Trophoblast cell (in vitro differentiated cells and primary cell): ENCODE measurements at regions not wholly inside any gene's neighbourhood (a gene's known extent, or its start where the extent isn't known, plus 50 kb on each side); places are given as distances from the start of the nearest gene placed in this dataset.
"Not testable (repeated sequence)": the region's sequence is repeated elsewhere in the genome, so short reads cannot be mapped to it uniquely, and the experiment has no call there.

Experiments
- DNase-seq, 2 donors: peaks; one replicate each; pipeline ENCODE4 v3.0.0-alpha.2; 2016
- H2AFZ ChIP-seq: 2 replicates; pipeline ENCODE4 v1.6.1; 2013; ENCODE audit warnings: low read length, moderate library complexity, mild to moderate bottlenecking; ENCODE audit not compliant: insufficient read depth, poor library complexity
- H2AK5ac ChIP-seq: 2 replicates; pipeline ENCODE4 v1.6.1; 2013; ENCODE audit warnings: mild to moderate bottlenecking, low read length
- H2BK120ac ChIP-seq: 2 replicates; pipeline ENCODE4 v1.6.1; 2013; ENCODE audit warnings: low read length, mild to moderate bottlenecking, moderate library complexity; ENCODE audit not compliant: insufficient read depth, poor library complexity
- H2BK12ac ChIP-seq: 2 replicates; pipeline ENCODE4 v1.6.1; 2013; ENCODE audit warnings: mild to moderate bottlenecking, low read length, moderate library complexity
- H2BK5ac ChIP-seq: 2 replicates; pipeline ENCODE4 v1.6.1; 2013; ENCODE audit warnings: low read length, low read depth, moderate library complexity, mild to moderate bottlenecking; ENCODE audit not compliant: poor library complexity
- H3K14ac ChIP-seq: 2 replicates; pipeline ENCODE4 v1.6.1; 2013; ENCODE audit warnings: mild to moderate bottlenecking, low read length
- H3K18ac ChIP-seq: 2 replicates; pipeline ENCODE4 v1.6.1; 2013; ENCODE audit warnings: mild to moderate bottlenecking, low read length
- H3K23ac ChIP-seq: 2 replicates; pipeline ENCODE4 v1.6.1; 2013; ENCODE audit warnings: low read length
- H3K27ac ChIP-seq: 2 replicates; pipeline ENCODE4 v1.5.1; 2013; ENCODE audit warnings: low read depth, mild to moderate bottlenecking, inconsistent platforms, low read length, moderate library complexity
- H3K27me3 ChIP-seq: 2 replicates; pipeline ENCODE4 v1.6.1; 2013; ENCODE audit warnings: inconsistent platforms, mild to moderate bottlenecking, low read length, moderate library complexity; ENCODE audit not compliant: insufficient read depth
- H3K36me3 ChIP-seq, 2 experiments: 1 replicate in 1 of 2; 2 replicates in 1 of 2; pipeline ENCODE4 v1.6.1; 2013; ENCODE audit warnings: low read length in 2 of 2, mild to moderate bottlenecking in 2 of 2, moderate library complexity in 1 of 2; ENCODE audit not compliant: insufficient read depth in 2 of 2, control insufficient read depth in 1 of 2
- H3K4ac ChIP-seq: 2 replicates; pipeline ENCODE4 v1.6.1; 2013; ENCODE audit warnings: low read depth, mild to moderate bottlenecking, low read length, moderate library complexity
- H3K4me1 ChIP-seq, 2 experiments: 1 replicate in 1 of 2; 2 replicates in 1 of 2; pipeline ENCODE4 v1.6.1; 2013; ENCODE audit warnings: low read length in 2 of 2, mild to moderate bottlenecking in 2 of 2, moderate library complexity in 1 of 2; ENCODE audit not compliant: insufficient read depth in 2 of 2, control insufficient read depth in 1 of 2
- H3K4me2 ChIP-seq: 2 replicates; pipeline ENCODE4 v1.6.1; 2013; ENCODE audit warnings: inconsistent platforms, mild to moderate bottlenecking, low read length, moderate library complexity
- H3K4me3 ChIP-seq: 2 replicates; pipeline ENCODE4 v1.5.1; 2013; ENCODE audit warnings: mild to moderate bottlenecking, low read depth, low read length, inconsistent platforms
- H3K79me1 ChIP-seq: one replicate; pipeline ENCODE4 v1.6.1; 2013; ENCODE audit warnings: low read length
- H3K79me2 ChIP-seq: 2 replicates; pipeline ENCODE4 v1.6.1; 2013; ENCODE audit warnings: low read length, mild to moderate bottlenecking; ENCODE audit not compliant: control insufficient read depth, insufficient read depth, poor library complexity
- H3K9ac ChIP-seq: 2 replicates; pipeline ENCODE4 v1.6.1; 2013; ENCODE audit warnings: mild to moderate bottlenecking, low read length
- H3K9me3 ChIP-seq: 2 replicates; pipeline ENCODE4 v1.6.1; 2013; ENCODE audit warnings: low read depth, mild to moderate bottlenecking, control low read depth, inconsistent platforms, low read length; ENCODE audit not compliant: insufficient read depth
- H4K12ac ChIP-seq: 2 replicates; pipeline ENCODE4 v1.6.1; 2013; ENCODE audit warnings: low read depth, mild to moderate bottlenecking, low read length, moderate library complexity
- H4K8ac ChIP-seq: 2 replicates; pipeline ENCODE4 v1.6.1; 2013; ENCODE audit warnings: low read depth, mild to moderate bottlenecking, low read length, moderate library complexity
- H4K91ac ChIP-seq: one replicate; pipeline ENCODE4 v1.6.1; 2013; ENCODE audit warnings: low read depth, mild to moderate bottlenecking, low read length, moderate library complexity
- WGBS: extraction: QIAGEN DNeasy Blood & Tissue Kit; methylation state at CpG from one replicate; pipeline ENCODE4 v1.1.7; 2013; ENCODE audit warnings: missing lambda C conversion rate; ENCODE audit not compliant: insufficient read length, insufficient coverage; ENCODE audit errors: extremely low coverage; 5-methylcytosine and 5-hydroxymethylcytosine counted together

GRCh38 chr5:53752282-53752681, 191.8 kb downstream of the NDUFS4 start:
- H3K4me1 ChIP-seq, H2BK120ac ChIP-seq, H3K23ac ChIP-seq, H3K27me3 ChIP-seq, H4K91ac ChIP-seq, H4K8ac ChIP-seq, H3K18ac ChIP-seq, H3K9ac ChIP-seq, H3K14ac ChIP-seq, H2AFZ ChIP-seq, H3K4me2 ChIP-seq, H3K4me3 ChIP-seq, H3K79me1 ChIP-seq, H3K36me3 ChIP-seq, H3K79me2 ChIP-seq, H2BK5ac ChIP-seq, H3K4ac ChIP-seq, H4K12ac ChIP-seq, H3K9me3 ChIP-seq, H2AK5ac ChIP-seq, H3K27ac ChIP-seq, H2BK12ac ChIP-seq, DNase-seq: not testable (repeated sequence)
- no CpG with 5 or more reads among the region's 7 CpGs for WGBS

GRCh38 chr5:53766673-53767072, 206.2 kb downstream of the NDUFS4 start:
- H3K36me3 ChIP-seq, result no peaks in the 10 kb centered on the region
- no peak overlapping the region for H4K8ac ChIP-seq
- no peak overlapping the region for H2BK5ac ChIP-seq
- H3K4me3 ChIP-seq, result no peak overlapping the region
- no peaks in the 10 kb centered on the region for H3K79me2 ChIP-seq
- no CpG with 5 or more reads among the region's 2 CpGs for WGBS
- H3K9me3 ChIP-seq, result no peaks in the 10 kb centered on the region
- no peak overlapping the region for H4K91ac ChIP-seq
- no peaks in the 10 kb centered on the region for H3K79me1 ChIP-seq
- no peaks in the 10 kb centered on the region for H3K4me1 ChIP-seq
- H2BK120ac ChIP-seq, result no peak overlapping the region
- H4K12ac ChIP-seq, result no peak overlapping the region
- no peak overlapping the region for H2BK12ac ChIP-seq
- no peak overlapping the region for H3K27ac ChIP-seq
- no peak overlapping the region for H3K4ac ChIP-seq
- H3K14ac ChIP-seq, result no peak overlapping the region
- no peak for DNase-seq
- no peak overlapping the region for H3K4me2 ChIP-seq
- no peaks in the 10 kb centered on the region for H3K27me3 ChIP-seq
- no peak overlapping the region for H2AFZ ChIP-seq
- no peak overlapping the region for H3K18ac ChIP-seq
- no peak overlapping the region for H3K23ac ChIP-seq
- no peak overlapping the region for H2AK5ac ChIP-seq
- no peak overlapping the region for H3K9ac ChIP-seq

- H4K91ac ChIP-seq, result no peak overlapping the region
- H3K9me3 ChIP-seq, result no peaks in the 10 kb centered on the region
- H3K27me3 ChIP-seq, result no peaks in the 10 kb centered on the region
- H3K18ac ChIP-seq, result no peak overlapping the region
- H3K14ac ChIP-seq, result no peak overlapping the region
- no peak overlapping the region for H4K12ac ChIP-seq
- no peaks in the 10 kb centered on the region for H3K36me3 ChIP-seq
- H2AFZ ChIP-seq, result no peak overlapping the region
- WGBS, result no CpG with 5 or more reads among the region's 5 CpGs
- no peak overlapping the region for H3K4me3 ChIP-seq
- H2BK120ac ChIP-seq, result no peak overlapping the region
- H2AK5ac ChIP-seq, result no peak overlapping the region
- no peak overlapping the region for H3K23ac ChIP-seq
- no peak overlapping the region for H4K8ac ChIP-seq
- no peaks in the 10 kb centered on the region for H3K79me1 ChIP-seq
- H3K27ac ChIP-seq, result no peak overlapping the region
- H2BK5ac ChIP-seq, result no peak overlapping the region
- no peak overlapping the region for H2BK12ac ChIP-seq
- no peak overlapping the region for H3K4me2 ChIP-seq
- H3K9ac ChIP-seq, result no peak overlapping the region
- peaks cover 3 to 5% of the 10 kb centered on the region in 2 experiments for H3K4me1 ChIP-seq
- H3K79me2 ChIP-seq, result no peaks in the 10 kb centered on the region
- DNase-seq, result no peak
- no peak overlapping the region for H3K4ac ChIP-seq
These were observed 217.6 kb downstream of the NDUFS4 start for GRCh38 chr5:53777864-53778618.

- H3K27me3 ChIP-seq, result no peaks in the 10 kb centered on the region
These were observed 219.1 kb downstream of the NDUFS4 start for GRCh38 chr5:53779541-53779981.

More at GRCh38 chr5:53779541-53779981, 219.1 kb downstream of the NDUFS4 start:
- H3K27ac ChIP-seq, result no peak overlapping the region
- H2AFZ ChIP-seq, result no peak overlapping the region
- H3K23ac ChIP-seq, result no peak overlapping the region
- H4K8ac ChIP-seq, result no peak overlapping the region
- H3K4ac ChIP-seq, result no peak overlapping the region
- no peaks in the 10 kb centered on the region for H3K79me1 ChIP-seq
- no peak overlapping the region for H3K4me3 ChIP-seq
- DNase-seq, result no peak
- H2BK5ac ChIP-seq, result no peak overlapping the region
- peaks cover 3 to 8% of the 10 kb centered on the region in 2 experiments for H3K4me1 ChIP-seq
- H3K36me3 ChIP-seq, result no peaks in the 10 kb centered on the region
- H4K12ac ChIP-seq, result no peak overlapping the region
- no peak overlapping the region for H3K9ac ChIP-seq
- WGBS, result no CpG with 5 or more reads among the region's 4 CpGs
- H3K79me2 ChIP-seq, result no peaks in the 10 kb centered on the region
- no peaks in the 10 kb centered on the region for H3K9me3 ChIP-seq
- no peak overlapping the region for H2BK12ac ChIP-seq
- H4K91ac ChIP-seq, result no peak overlapping the region
- H3K14ac ChIP-seq, result no peak overlapping the region
- H2BK120ac ChIP-seq, result no peak overlapping the region
- H3K18ac ChIP-seq, result no peak overlapping the region
- H3K4me2 ChIP-seq, result no peak overlapping the region
- H2AK5ac ChIP-seq, result no peak overlapping the region
